LNCAP (cell line): ENCODE measurements at regions not wholly inside any gene's neighbourhood (a gene's known extent, or its start where the extent isn't known, plus 50 kb on each side); places are given as distances from the start of the nearest gene placed in this dataset.

Experiments
- TF ChIP-seq, protein P1 (sequence below): fragments of 450-650 bp; IDR thresholded peaks from 2 replicates; pipeline ENCODE4 v1.5.1; 2017; ENCODE audit warnings: mild to moderate bottlenecking

DNA sequence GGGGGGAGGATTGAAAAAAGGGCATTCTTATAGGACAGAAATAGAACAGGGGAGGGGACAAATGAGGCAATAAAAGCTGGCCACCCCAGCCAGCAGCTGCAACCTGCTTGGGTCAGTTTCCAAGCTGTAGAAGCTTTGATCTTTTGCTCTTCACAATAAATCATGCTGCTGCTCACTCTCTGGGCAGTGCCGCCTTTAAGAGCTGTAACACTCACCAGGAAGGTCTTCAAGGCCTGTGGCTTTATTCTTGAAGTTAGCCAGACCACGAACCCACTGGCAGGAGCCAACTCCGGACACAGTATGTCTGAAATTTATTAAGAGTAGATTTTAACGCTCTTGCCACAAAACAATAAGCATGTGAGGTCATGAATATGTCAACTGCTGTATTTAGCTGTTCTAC, 649.9 kb upstream of the RAB6C start:
- TF ChIP-seq, protein P1, sequence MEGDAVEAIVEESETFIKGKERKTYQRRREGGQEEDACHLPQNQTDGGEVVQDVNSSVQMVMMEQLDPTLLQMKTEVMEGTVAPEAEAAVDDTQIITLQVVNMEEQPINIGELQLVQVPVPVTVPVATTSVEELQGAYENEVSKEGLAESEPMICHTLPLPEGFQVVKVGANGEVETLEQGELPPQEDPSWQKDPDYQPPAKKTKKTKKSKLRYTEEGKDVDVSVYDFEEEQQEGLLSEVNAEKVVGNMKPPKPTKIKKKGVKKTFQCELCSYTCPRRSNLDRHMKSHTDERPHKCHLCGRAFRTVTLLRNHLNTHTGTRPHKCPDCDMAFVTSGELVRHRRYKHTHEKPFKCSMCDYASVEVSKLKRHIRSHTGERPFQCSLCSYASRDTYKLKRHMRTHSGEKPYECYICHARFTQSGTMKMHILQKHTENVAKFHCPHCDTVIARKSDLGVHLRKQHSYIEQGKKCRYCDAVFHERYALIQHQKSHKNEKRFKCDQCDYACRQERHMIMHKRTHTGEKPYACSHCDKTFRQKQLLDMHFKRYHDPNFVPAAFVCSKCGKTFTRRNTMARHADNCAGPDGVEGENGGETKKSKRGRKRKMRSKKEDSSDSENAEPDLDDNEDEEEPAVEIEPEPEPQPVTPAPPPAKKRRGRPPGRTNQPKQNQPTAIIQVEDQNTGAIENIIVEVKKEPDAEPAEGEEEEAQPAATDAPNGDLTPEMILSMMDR: no peak

DNA sequence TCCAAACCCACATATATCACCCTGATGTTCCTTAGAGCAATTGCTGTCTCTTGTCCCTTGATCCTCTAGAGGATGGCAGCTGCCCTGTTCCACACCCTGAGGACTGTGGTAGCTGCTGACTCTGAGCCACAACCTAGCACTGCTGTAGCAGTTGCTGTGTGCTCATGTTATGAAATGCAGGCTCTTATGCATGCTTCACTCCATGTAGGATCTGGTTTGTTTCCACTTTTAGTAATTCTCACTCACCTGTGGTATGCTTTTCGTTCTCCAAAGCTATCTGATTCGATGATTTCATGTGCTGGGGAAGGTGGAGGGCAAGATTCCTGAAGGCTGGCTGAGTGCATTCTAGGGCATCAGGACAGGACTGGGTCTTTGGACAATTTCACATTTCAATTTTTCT, 649.0 kb upstream of the RAB6C start:
- TF ChIP-seq, protein P1: no peak

DNA sequence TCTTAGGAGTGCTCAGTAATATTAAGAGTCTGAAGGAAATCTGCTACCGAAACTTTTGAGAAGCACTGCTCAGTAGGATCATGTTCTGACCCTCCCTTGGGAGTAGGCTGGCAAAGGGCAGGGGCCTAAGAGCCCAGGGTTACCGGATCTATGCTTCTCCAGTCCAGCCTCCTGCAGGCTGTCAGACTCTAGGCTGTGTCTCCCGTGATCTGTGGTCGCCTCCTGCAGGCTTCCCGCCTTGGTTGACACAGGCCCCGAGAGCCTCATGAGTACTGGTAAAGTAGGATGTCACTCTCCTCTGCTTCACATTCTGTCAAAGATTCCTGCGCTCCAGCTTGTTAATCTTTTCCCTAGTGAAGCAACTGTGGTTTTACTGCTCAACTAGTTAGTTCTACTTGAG, 647.8 kb upstream of the RAB6C start:
- TF ChIP-seq, protein P1: no peak

DNA sequence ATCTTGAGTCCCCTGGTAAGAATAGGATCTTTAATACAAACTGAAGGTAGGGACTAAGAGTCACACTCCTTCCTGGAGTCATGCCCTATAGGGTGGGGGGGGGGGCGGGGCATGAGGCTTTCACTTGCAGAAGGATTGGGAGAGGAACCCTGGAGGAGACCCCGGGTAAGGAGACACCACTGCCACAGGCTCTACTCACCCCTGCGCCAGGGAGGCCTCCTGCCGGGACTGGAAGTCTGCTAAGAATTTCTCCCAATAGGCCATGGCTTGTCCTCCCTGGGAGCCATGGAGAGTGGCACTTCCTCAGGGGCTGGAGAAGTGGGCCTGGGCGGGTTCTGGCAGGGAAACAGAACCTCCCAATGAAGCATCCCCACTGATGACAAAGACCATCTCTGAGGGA, 645.3 kb upstream of the RAB6C start:
- TF ChIP-seq, protein P1: no peak

DNA sequence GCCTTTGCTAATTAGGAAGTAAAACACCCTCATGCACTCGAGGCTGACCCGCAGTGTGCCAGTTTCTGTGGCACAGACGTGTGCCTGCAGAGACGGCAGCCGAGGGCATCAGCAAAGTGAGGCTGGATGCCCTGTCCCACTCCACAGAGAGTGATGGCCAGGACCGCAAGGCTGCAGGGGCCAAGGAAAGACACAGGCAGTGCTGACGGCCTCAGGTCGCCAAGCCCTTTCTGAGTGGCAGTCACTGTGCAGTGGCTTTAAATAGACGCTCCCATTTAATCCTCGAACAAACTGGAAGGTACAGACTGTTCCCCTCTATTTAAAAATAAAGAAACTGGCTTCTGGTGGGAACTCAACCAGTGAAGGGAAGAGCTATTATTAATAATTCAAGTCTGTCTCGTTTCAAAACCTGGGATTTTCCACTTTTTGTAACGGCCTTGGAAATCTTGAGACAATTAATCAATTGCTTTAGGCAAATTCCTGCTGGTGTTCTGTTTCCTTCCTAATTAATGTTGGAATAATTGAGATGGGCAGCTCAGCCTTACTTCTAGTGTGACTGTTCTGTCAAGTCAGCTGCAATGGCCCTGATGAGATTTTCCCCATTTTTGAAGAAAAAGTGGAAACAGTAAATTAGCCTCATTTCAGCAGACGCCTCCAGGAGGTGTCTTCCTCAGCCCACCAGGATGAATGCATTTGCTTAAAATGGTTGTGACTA, 644.6 kb upstream of the RAB6C start:
- TF ChIP-seq, protein P1: no peak

DNA sequence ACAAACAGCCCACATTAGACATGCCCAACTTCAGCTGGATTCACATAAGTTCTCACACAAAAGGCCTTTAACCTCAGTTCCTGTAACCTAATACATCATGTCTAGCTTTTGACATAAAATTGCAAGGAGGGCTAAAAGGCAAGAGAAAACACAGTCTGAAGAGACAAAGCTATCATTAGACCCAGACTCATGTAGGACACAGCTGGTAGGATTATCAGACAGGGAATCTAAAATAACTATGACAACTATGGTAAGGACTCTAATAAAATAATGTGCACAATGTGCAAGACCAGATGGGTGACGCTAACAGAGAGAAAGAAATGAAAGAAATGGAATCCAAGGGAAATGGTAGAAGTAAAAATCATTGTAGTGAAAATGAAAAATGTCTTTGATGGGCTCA, 643.2 kb upstream of the RAB6C start:
- TF ChIP-seq, protein P1: no peak

DNA sequence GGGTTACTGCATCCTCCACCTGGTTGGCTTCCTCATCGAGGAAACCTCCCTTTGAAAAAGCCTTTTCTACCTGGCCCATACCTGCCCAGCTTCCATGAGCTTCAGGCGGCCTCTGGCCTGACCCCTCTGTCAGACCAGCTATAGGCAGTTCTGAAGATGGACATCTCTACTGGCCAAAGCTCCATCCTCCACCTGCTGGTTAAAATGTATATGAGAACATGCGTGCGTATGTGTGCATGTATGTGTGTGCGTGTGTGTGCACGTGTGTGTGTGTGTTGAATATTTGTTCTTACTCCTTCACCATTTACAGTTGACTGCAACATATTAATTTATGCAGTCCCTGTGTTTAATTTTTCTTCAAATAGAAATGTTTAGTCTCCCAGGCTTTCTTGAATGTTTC, 642.4 kb upstream of the RAB6C start:
- TF ChIP-seq, protein P1: no peak

DNA sequence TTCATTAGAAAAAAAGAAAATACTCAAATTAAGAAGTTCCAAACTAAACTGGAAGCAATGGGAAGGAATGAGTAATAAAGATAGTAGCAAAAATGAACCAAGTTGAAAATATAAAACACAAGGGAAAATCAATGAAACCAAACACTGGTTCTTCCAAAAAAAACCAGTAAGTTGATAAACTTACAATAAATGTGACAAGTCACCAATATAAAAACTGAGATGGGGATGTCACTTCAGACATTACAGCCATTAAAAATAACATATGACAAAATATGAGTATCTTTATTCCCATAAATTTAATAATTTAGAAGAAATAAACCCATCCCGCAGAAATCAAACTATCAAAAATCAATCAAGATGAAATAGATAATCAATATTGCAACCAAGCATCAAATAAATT, 633.9 kb upstream of the RAB6C start:
- TF ChIP-seq, protein P1: no peak
